ENCODE measurements at regions not wholly inside any gene's neighbourhood (a gene's known extent, or its start where the extent isn't known, plus 50 kb on each side); places are given as distances from the start of the nearest gene placed in this dataset.

GRCh38 chr4:30473225-30473624 is 246.9 kb upstream of the PCDH7 start:
- TF ChIP-seq MAX (IDR thresholded peaks at IDR 0.05) = no peak
- no peak for TF ChIP-seq CEBPB (IDR thresholded peaks at IDR 0.05)
- TF ChIP-seq YY1 (IDR thresholded peaks at IDR 0.05; ENCODE audit: low read depth) = no peak
- TF ChIP-seq USF1 (IDR thresholded peaks at IDR 0.05) = no peak
- TF ChIP-seq REST (IDR thresholded peaks at IDR 0.05; ENCODE audit: low read depth) = no peak
- no peak for TF ChIP-seq EP300 (IDR thresholded peaks at IDR 0.05; ENCODE audit: borderline replicate concordance)
- TF ChIP-seq FOXM1 (IDR thresholded peaks at IDR 0.05; ENCODE audit: borderline replicate concordance, low read depth) = no peak
- TF ChIP-seq TCF12 (IDR thresholded peaks at IDR 0.05; ENCODE audit: low read depth) = no peak
- TF ChIP-seq CREB1 (IDR thresholded peaks at IDR 0.05; ENCODE audit: low read depth) = no peak
- no peak for TF ChIP-seq TAF1 (IDR thresholded peaks at IDR 0.05; ENCODE audit: low read depth)
- no peak for TF ChIP-seq TEAD4 (IDR thresholded peaks at IDR 0.05)
- no peak for TF ChIP-seq RAD21 (IDR thresholded peaks at IDR 0.05; ENCODE audit: low read depth)
- no peak for TF ChIP-seq NFIC (IDR thresholded peaks at IDR 0.05)
- TF ChIP-seq ZBTB7A (IDR thresholded peaks at IDR 0.05; ENCODE audit: low read depth) = no peak

Measured in Ishikawa (cell line).